HepG2 (cell line): ENCODE measurements at regions not wholly inside any gene's neighbourhood (a gene's known extent, or its start where the extent isn't known, plus 50 kb on each side); places are given as distances from the start of the nearest gene placed in this dataset.

Source experiments
- ATAC-seq: fragments of 200-7000 bp; cut with Tn5 transposase; 3 replicates; pipeline ENCODE4 v1.9.1; 2020; ENCODE audit warnings: mild to moderate bottlenecking, moderate library complexity
- BruUV-seq: library from RNA; stranded (reverse); fragments of 400-500 nt; replicated peaks from 2 replicates; lab custom pipeline; 2021; lab: Mats Ljungman, UMichigan
- CTCF ChIA-PET: fragments of 300-600 bp; formaldehyde crosslinking; extraction: SDS; loops from one replicate; lab custom pipeline; 2021; ENCODE audit warnings: low total read pairs, inconsistent platforms, low intra/inter-chr PET ratio; lab: Yijun Ruan, JAX
- POLR2A ChIA-PET: fragments of 350-600 bp; sonication (Branson Sonifier 250); formaldehyde crosslinking; loops from one replicate; lab custom pipeline; 2020; ENCODE audit warnings: antibody characterized with exemption, inconsistent platforms; lab: Yijun Ruan, JAX
- DNase-seq: peaks from one replicate; pipeline ENCODE4 v3.0.0-alpha.2; 2015; ENCODE audit warnings: low spot score
- FAIRE-seq: peaks from 3 replicates; lab custom pipeline; 2011; peaks lifted over from hg19 to GRCh38; lab: Jason Lieb, UNC
- H2AFZ ChIP-seq: one replicate; pipeline ENCODE4 v1.6.1; 2011; ENCODE audit warnings: low read length, inconsistent platforms
- H3K27ac ChIP-seq: fragments of 300-600 bp; 3 replicates; pipeline ENCODE4 v1.8.0; 2011; ENCODE audit warnings: mixed run types, mild to moderate bottlenecking, mixed read lengths, low read length, inconsistent platforms; ENCODE audit not compliant: insufficient read depth; ENCODE audit errors: extremely low read length
- H3K27me3 ChIP-seq, 2 experiments: fragments of 200-600 bp in 1 of 2; 2 replicates in 1 of 2; 3 replicates in 1 of 2; pipeline versions ENCODE4 v1.6.0 to v1.8.0; 2011; ENCODE audit warnings: low read length in 2 of 2, mild to moderate bottlenecking in 2 of 2, moderate library complexity in 2 of 2, inconsistent platforms in 1 of 2; ENCODE audit not compliant: insufficient read depth in 2 of 2, control insufficient read depth in 1 of 2
- H3K36me3 ChIP-seq, 2 experiments: fragments of 200-600 bp in 1 of 2; replicated peaks in 1 of 2; 2 replicates in 1 of 2; 3 replicates in 1 of 2; pipeline versions ENCODE4 v1.5.1 to v1.8.0; 2011; ENCODE audit warnings: low read length in 2 of 2, inconsistent platforms in 1 of 2; ENCODE audit not compliant: insufficient read depth in 2 of 2, control insufficient read depth in 1 of 2
- H3K4me1 ChIP-seq: 2 replicates; pipeline ENCODE4 v1.5.1; 2012; ENCODE audit warnings: low read length, inconsistent platforms; ENCODE audit not compliant: insufficient read depth
- H3K4me2 ChIP-seq: 2 replicates; pipeline ENCODE4 v1.6.0; 2011; ENCODE audit warnings: low read depth, low read length, inconsistent platforms
- H3K4me3 ChIP-seq, 3 experiments: fragments of 200-600 bp in 1 of 3; sonication (generic), shearing (Covaris generic) in 1 of 3; replicated peaks in 1 of 3; 2 replicates each; pipeline ENCODE4 v1.5.1; 2011 to 2016; ENCODE audit warnings: low read length in 3 of 3, inconsistent platforms in 2 of 3, low read depth in 2 of 3, mild to moderate bottlenecking in 2 of 3, control low read depth in 1 of 3, mixed read lengths in 1 of 3; ENCODE audit not compliant: insufficient read depth in 1 of 3
- H3K79me2 ChIP-seq: one replicate; pipeline ENCODE4 v1.6.1; 2011; ENCODE audit warnings: low read length, inconsistent platforms; ENCODE audit not compliant: insufficient read depth
- H3K9ac ChIP-seq: 2 replicates; pipeline ENCODE4 v1.6.0; 2011; ENCODE audit warnings: mild to moderate bottlenecking, low read depth, low read length, inconsistent platforms; ENCODE audit not compliant: insufficient read depth
- H3K9me3 ChIP-seq: 2 replicates; pipeline ENCODE4 v1.5.1; 2012; ENCODE audit warnings: mild to moderate bottlenecking, low read length
- H4K20me1 ChIP-seq: 2 replicates; pipeline ENCODE4 v1.6.0; 2011; ENCODE audit warnings: inconsistent platforms, mild to moderate bottlenecking, low read length, moderate library complexity; ENCODE audit not compliant: insufficient read depth
- CREB1 ChIP-seq, 2 experiments: fragments of 450-650 bp in 1 of 2; IDR thresholded peaks; 2 replicates each; pipeline ENCODE4 v1.6.1; 2016 to 2017; ENCODE audit warnings: control low read depth in 1 of 2, mild to moderate bottlenecking in 1 of 2, missing compliant biosample characterization in 1 of 2, missing genetic modification characterization in 1 of 2
- CTCF ChIP-seq: sonication (generic); formaldehyde crosslinking; IDR thresholded peaks from 2 replicates; pipeline ENCODE4 v1.5.0; 2020; ENCODE audit warnings: mild to moderate bottlenecking, missing genetic modification reagents, moderate library complexity
- ELF3 ChIP-seq: IDR thresholded peaks from 2 replicates; pipeline ENCODE4 v1.6.1; 2016; ENCODE audit warnings: missing genetic modification reagents, missing compliant biosample characterization
- HNF4A ChIP-seq: sonication (generic); formaldehyde crosslinking; IDR thresholded peaks from 2 replicates; pipeline ENCODE4 v1.4.0; 2020; ENCODE audit warnings: missing genetic modification reagents
- HNF4G ChIP-seq, 2 experiments: sonication (generic) in 1 of 2; formaldehyde crosslinking in 1 of 2; IDR thresholded peaks; 2 replicates each; pipeline versions ENCODE4 v1.4.0 to v1.6.1; 2011 to 2020; ENCODE audit warnings: borderline replicate concordance in 2 of 2, low read depth in 2 of 2, mild to moderate bottlenecking in 2 of 2, low read length in 1 of 2, missing genetic modification reagents in 1 of 2, moderate library complexity in 1 of 2
- JARID2 ChIP-seq: sonication (generic); formaldehyde crosslinking; IDR thresholded peaks from 2 replicates; pipeline ENCODE4 v1.8.1; 2023; ENCODE audit warnings: missing genetic modification reagents, inconsistent platforms; ENCODE audit not compliant: insufficient replicate concordance
- NCOA5 ChIP-seq: sonication (generic); formaldehyde crosslinking; IDR thresholded peaks from 2 replicates; pipeline ENCODE4 v1.4.0; 2020; ENCODE audit warnings: missing genetic modification reagents
- PAF1 ChIP-seq: IDR thresholded peaks from 2 replicates; pipeline ENCODE4 v1.6.1; 2016; ENCODE audit warnings: missing genetic modification reagents, missing compliant biosample characterization
- SMC3 ChIP-seq: IDR thresholded peaks from 2 replicates; pipeline ENCODE4 v1.6.1; 2011; ENCODE audit warnings: low read length, improper control_type of control experiment
- STAG1 ChIP-seq: sonication (generic); formaldehyde crosslinking; IDR thresholded peaks from 2 replicates; pipeline ENCODE4 v1.4.0; 2020; ENCODE audit warnings: missing genetic modification reagents
- ZNF547 ChIP-seq: sonication (generic); formaldehyde crosslinking; IDR thresholded peaks from 2 replicates; pipeline ENCODE4 v1.5.1; 2020; ENCODE audit warnings: mild to moderate bottlenecking, missing genetic modification reagents
- WGBS: methylation state at CpG from one replicate; pipeline ENCODE4 v1.1.6; 2017; ENCODE audit warnings: low lambda C conversion rate; 5-methylcytosine and 5-hydroxymethylcytosine counted together
- in situ Hi-C: cut with HindIII; loops from 2 replicates; pipeline ENCODE4 v1.10.0; 2017; ENCODE audit warnings: low pct_unique_long_range_greater_than_20kb; ENCODE audit not compliant: extremely low pct_ligation_motif_present
- intact Hi-C: fragments of 100-400 bp; cut with micrococcal nuclease; formaldehyde crosslinking; loops from one replicate; pipeline ENCODE4 v1.10.0; 2022; ENCODE audit not compliant: unreplicated experiment

GRCh38 chr4:36394352-36394903, 113.0 kb downstream of the DTHD1 start:
- Histone ChIP-seq H3K9ac (no peak overlapping the region), H3K27ac (no peak overlapping the region), H3K4me2 (no peak overlapping the region), H4K20me1 (no peaks in the 10 kb centered on the region), H3K36me3 (no peaks in the 10 kb centered on the region)
- CTCF ChIA-PET, result no interaction called here
- POLR2A ChIA-PET, result no interaction called here
- intact Hi-C loops, result no loop called here
- DNase-seq (peak; percentile 5), FAIRE-seq (no peak)
- BruUV-seq, result no TSS peak
- 23% methylated on average over 5 of the region's 5 CpGs for WGBS
- 0 out of 2 replicates have a peak, but pooled peaks have one; percentile 24 for TF ChIP-seq CREB1 (IDR thresholded peaks at IDR 0.05)
- no peak for TF ChIP-seq CREB1 (CRISPR knock-in tag; IDR thresholded peaks at IDR 0.05)
- TF ChIP-seq PAF1 (CRISPR knock-in tag), result no peak
- no peak for TF ChIP-seq ELF3 (CRISPR knock-in tag)
- TF ChIP-seq, all 625 proteins: peak for 1
- no peak for ATAC-seq
- H3K79me2 ChIP-seq, result no peaks in the 10 kb centered on the region
- no peaks in the 10 kb centered on the region for H3K27me3 ChIP-seq
- no peak overlapping the region for H3K4me3 ChIP-seq
- no peaks in the 10 kb centered on the region for H3K4me1 ChIP-seq
- in situ Hi-C loops, result no loop called here
- H3K9me3 ChIP-seq, result no peaks in the 10 kb centered on the region
- H2AFZ ChIP-seq, result no peak overlapping the region

- no peak overlapping the region for H2AFZ ChIP-seq
- H3K36me3 ChIP-seq, result no peaks in the 10 kb centered on the region
- in situ Hi-C loops (loop anchor here (5.0 kb wide), 1 partner anchor 48 kb away; no protein-coding TSS in a partner anchor), intact Hi-C loops (loop anchor here (1.0 kb wide), 1 partner anchor 49 kb away; no protein-coding TSS in a partner anchor)
- 2% methylated on average over 2 of the region's 2 CpGs for WGBS
- H3K79me2 ChIP-seq, result no peaks in the 10 kb centered on the region
- no peak overlapping the region for H3K4me2 ChIP-seq
- TF ChIP-seq NCOA5 (no peak), STAG1 (CRISPR knock-in tag) (peak; percentile 38; the same call in 1 of the 2 replicates), HNF4G (IDR thresholded peaks at IDR 0.05; ENCODE audit: borderline replicate concordance, low read depth, low read length) (peak; percentile 53; the same call in 1 of the 2 replicates), HNF4G (CRISPR knock-in tag; IDR thresholded peaks at IDR 0.05; ENCODE audit: borderline replicate concordance, low read depth) (no peak), ZNF547 (CRISPR knock-in tag) (no peak), JARID2 (CRISPR knock-in tag) (no peak), SMC3 (peak; percentile 17; the same call in 1 of the 2 replicates), CTCF (CRISPR knock-in tag) (peak; percentile 35), HNF4A (CRISPR knock-in tag) (peak; percentile 61)
- ChIA-PET CTCF (no interaction called here), POLR2A (no interaction called here)
- no peak overlapping the region for H3K9ac ChIP-seq
- H4K20me1 ChIP-seq, result no peaks in the 10 kb centered on the region
- no peak for FAIRE-seq
- H3K4me1 ChIP-seq, result no peaks in the 10 kb centered on the region
- no TSS peak for BruUV-seq
- no peaks in the 10 kb centered on the region for H3K27me3 ChIP-seq
- no peaks in the 10 kb centered on the region for H3K9me3 ChIP-seq
- no peak overlapping the region for H3K27ac ChIP-seq
- ATAC-seq, result no peak
- H3K4me3 ChIP-seq, result no peak overlapping the region
- DNase-seq, result peak; percentile 2
Measured at GRCh38 chr4:36399762-36400353, 118.4 kb downstream of the DTHD1 start.
